Neural crest cell (in vitro differentiated cells): ENCODE measurements at regions not wholly inside any gene's neighbourhood (a gene's known extent, or its start where the extent isn't known, plus 50 kb on each side); places are given as distances from the start of the nearest gene placed in this dataset.
A peak's percentile ranks its signal among the peaks of the same experiment; 100 is the strongest.
"Not testable (repeated sequence)": the region's sequence is repeated elsewhere in the genome, so short reads cannot be mapped to it uniquely, and the experiment has no call there.

Experiments
- DNase-seq: peaks from one replicate; pipeline ENCODE4 v3.0.0; 2021; ENCODE audit warnings: low read depth, mixed read lengths, low spot score
- H3K27ac Mint-ChIP-seq: one replicate; pipeline ENCODE4 v1.8.0; 2021; ENCODE audit warnings: mild to moderate bottlenecking, mixed read lengths; ENCODE audit not compliant: unreplicated experiment
- H3K27me3 Mint-ChIP-seq: 2 replicates; pipeline ENCODE4 v1.8.0; 2021; ENCODE audit warnings: low read depth, mild to moderate bottlenecking, mixed read lengths
- H3K36me3 Mint-ChIP-seq: 2 replicates; pipeline ENCODE4 v1.8.0; 2021; ENCODE audit warnings: low read depth, mild to moderate bottlenecking, mixed read lengths
- H3K4me1 Mint-ChIP-seq: 2 replicates; pipeline ENCODE4 v1.8.0; 2021; ENCODE audit warnings: mixed read lengths
- H3K4me3 Mint-ChIP-seq: one replicate; pipeline ENCODE4 v1.8.0; 2021; ENCODE audit warnings: mild to moderate bottlenecking, mixed read lengths
- H3K9me3 Mint-ChIP-seq: 2 replicates; pipeline ENCODE4 v1.8.0; 2021; ENCODE audit warnings: mixed read lengths

GRCh38 chr6:57708061-57708460 is 390.6 kb downstream of the PRIM2 start:
- H3K9me3 Mint-ChIP-seq, DNase-seq, H3K27ac Mint-ChIP-seq, H3K4me3 Mint-ChIP-seq, H3K36me3 Mint-ChIP-seq, H3K4me1 Mint-ChIP-seq, H3K27me3 Mint-ChIP-seq: not testable (repeated sequence)

GRCh38 chr6:57722546-57722945 is 405.1 kb downstream of the PRIM2 start:
- H3K36me3 Mint-ChIP-seq, H3K27ac Mint-ChIP-seq: not testable (repeated sequence)

DNA sequence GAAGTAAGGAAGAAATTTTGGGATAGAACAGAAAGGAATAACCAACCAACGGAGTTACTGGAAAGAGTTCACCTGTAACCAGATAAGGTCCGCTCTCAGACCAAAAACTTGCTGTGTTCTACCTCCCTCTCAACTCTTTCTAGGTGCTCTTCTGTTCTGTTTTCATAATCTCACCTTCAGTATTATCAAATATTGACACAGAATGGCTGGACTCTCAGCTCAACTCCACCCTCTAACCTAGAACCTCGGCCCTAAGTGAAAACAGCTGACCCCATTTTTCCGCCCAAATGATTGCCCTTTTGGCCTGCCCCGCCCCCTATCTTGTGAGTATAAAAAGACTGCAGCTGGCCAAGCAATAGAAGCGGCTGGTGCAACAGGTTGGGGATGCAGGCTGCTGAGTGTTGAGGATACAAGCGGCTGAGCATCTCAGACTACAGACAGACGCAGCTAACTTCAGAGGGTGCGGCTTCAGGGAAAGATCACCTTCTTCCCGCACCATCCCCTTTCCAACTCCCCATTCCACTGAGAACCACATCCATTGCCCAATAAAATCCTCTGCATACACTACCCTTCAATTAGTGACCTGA is 406.5 kb downstream of the PRIM2 start:
- not testable (repeated sequence) for H3K27me3 Mint-ChIP-seq, H3K27ac Mint-ChIP-seq, H3K9me3 Mint-ChIP-seq, DNase-seq, H3K36me3 Mint-ChIP-seq, H3K4me1 Mint-ChIP-seq, H3K4me3 Mint-ChIP-seq

More at GRCh38 chr6:57722546-57722945, 405.1 kb downstream of the PRIM2 start:
- not testable (repeated sequence) for H3K27me3 Mint-ChIP-seq, H3K9me3 Mint-ChIP-seq, DNase-seq, H3K4me3 Mint-ChIP-seq, H3K4me1 Mint-ChIP-seq

DNA sequence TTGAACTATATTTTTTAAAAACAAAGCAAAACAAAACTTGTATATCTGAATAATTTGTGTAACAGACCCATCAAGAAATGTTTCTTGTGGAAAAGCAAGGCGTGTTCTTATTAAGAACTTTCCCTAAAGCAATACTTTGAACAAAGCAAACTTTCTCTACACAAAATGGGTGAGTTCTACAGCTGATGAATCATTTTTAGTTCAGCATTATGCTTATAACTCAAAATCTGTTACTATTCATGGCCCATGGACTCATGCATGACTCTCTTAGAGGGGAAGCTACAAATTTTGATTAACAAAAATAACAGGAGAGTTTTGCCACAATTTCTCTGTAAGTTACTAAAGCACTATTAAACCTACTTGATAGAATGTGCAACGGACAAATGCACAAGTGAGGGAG is 412.0 kb downstream of the PRIM2 start:
- not testable (repeated sequence) for H3K9me3 Mint-ChIP-seq, H3K27ac Mint-ChIP-seq, H3K4me3 Mint-ChIP-seq, H3K36me3 Mint-ChIP-seq, DNase-seq, H3K4me1 Mint-ChIP-seq, H3K27me3 Mint-ChIP-seq

GRCh38 chr6:57730726-57731125 is 413.3 kb downstream of the PRIM2 start:
- H3K4me1 Mint-ChIP-seq, H3K36me3 Mint-ChIP-seq, H3K27me3 Mint-ChIP-seq, H3K9me3 Mint-ChIP-seq, H3K27ac Mint-ChIP-seq, DNase-seq, H3K4me3 Mint-ChIP-seq: not testable (repeated sequence)

DNA sequence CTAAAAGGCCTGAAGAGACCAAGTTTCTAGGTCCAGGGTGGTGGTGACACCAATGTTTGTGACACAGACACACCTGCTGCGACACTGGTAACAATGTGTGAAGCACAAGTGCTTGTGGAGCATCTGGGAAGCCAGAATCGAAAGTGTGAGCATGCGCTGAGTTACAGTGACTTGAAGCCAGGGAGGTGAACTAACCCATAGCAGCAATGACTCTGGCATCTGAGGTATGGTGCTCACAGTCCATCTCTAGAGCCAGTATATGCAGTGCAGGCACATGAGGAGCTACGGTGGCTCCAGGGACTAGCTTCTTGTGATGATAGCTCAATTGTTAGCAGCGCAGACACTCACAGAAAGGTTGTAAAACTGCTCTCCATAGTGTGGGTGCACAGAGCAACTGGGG is 430.3 kb downstream of the PRIM2 start:
- not testable (repeated sequence) for H3K27ac Mint-ChIP-seq, H3K27me3 Mint-ChIP-seq, H3K9me3 Mint-ChIP-seq, H3K4me1 Mint-ChIP-seq, DNase-seq, H3K4me3 Mint-ChIP-seq, H3K36me3 Mint-ChIP-seq

- not testable (repeated sequence) for DNase-seq, H3K4me3 Mint-ChIP-seq, H3K36me3 Mint-ChIP-seq, H3K27ac Mint-ChIP-seq, H3K9me3 Mint-ChIP-seq, H3K4me1 Mint-ChIP-seq
- H3K27me3 Mint-ChIP-seq, result peaks cover 11% of the 10 kb centered on the region
Observed at GRCh38 chr6:57759850-57760249, 442.4 kb downstream of the PRIM2 start.

DNA sequence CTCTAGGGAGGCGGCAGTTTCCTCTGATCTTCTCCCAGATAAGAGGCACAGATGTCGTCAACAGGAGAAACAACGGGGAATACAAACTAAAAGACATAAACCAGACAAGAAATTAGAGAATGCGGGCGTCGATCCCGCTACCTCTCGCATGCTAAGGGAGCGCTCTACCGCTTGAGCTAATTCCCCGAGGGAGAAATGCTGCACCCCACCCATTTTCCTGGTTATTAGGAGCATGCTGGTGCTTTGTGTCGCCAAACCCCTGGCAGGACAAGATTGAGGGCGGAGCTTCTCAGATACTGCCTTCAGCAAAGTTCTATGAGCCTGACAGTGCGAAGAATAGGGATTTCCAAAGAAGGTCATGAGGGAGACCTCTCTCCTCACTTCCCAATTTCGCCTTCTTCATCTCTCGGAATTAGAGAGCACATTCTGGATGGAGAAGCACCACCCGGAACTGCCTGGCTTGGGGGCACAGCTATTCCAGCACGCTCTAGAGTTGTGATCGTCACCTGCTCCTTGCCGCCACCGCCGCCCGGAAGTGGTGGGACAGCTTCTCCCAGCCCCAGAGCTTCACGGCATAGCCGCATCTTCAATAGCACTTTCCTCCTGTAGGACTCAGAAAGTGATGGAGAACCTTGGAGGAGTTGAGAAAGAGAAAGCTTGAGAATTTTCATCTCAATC is 475.4 kb downstream of the PRIM2 start:
- H3K4me1 Mint-ChIP-seq, DNase-seq, H3K27ac Mint-ChIP-seq, H3K9me3 Mint-ChIP-seq, H3K4me3 Mint-ChIP-seq, H3K36me3 Mint-ChIP-seq: not testable (repeated sequence)
- peaks cover 54% of the 10 kb centered on the region for H3K27me3 Mint-ChIP-seq

- H3K36me3 Mint-ChIP-seq, DNase-seq, H3K27ac Mint-ChIP-seq, H3K4me3 Mint-ChIP-seq, H3K9me3 Mint-ChIP-seq, H3K4me1 Mint-ChIP-seq: not testable (repeated sequence)
- peaks cover 54% of the 10 kb centered on the region for H3K27me3 Mint-ChIP-seq
Observed at GRCh38 chr6:57793398-57793762, 475.9 kb downstream of the PRIM2 start.

DNA sequence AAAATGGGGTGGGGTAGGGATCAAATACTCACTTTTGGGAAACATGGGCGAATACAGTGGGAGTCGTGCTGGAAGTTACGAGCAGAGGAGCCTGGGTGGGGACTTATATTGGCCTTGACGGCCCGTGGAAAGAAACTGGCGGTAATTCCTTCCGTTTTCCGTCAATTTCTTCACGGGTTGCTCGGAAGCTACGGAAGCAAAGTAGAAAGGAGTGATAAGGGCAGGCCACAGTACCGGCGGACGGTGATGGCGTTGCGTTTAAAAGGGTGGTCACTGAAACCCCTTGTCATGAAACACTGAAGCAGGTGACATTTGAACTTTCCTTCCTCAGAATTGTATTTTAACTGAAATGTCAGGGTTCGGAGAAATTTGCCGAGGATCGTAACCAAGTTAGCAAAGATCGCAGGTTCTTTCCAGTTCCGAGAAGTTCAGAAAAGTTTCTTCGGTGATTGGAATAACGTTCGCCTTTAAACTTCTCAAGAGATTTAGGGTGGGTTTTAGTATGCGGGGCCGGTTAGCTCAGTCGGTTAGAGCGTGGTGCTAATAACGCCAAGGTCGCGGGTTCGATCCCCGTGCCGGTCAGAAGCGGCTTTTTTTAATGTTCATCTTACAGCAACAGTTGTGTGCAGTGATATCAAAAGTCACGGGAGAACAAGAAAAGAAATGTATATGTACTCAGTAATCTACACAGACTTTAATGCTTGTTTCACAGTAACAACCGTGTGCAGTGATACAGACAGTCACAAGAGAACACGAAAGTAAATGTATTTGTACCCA is 482.5 kb downstream of the PRIM2 start:
- not testable (repeated sequence) for DNase-seq, H3K27ac Mint-ChIP-seq, H3K9me3 Mint-ChIP-seq, H3K4me1 Mint-ChIP-seq, H3K36me3 Mint-ChIP-seq
- peaks cover 53% of the 10 kb centered on the region for H3K27me3 Mint-ChIP-seq
- H3K4me3 Mint-ChIP-seq, result peak overlapping the region; percentile 54

DNA sequence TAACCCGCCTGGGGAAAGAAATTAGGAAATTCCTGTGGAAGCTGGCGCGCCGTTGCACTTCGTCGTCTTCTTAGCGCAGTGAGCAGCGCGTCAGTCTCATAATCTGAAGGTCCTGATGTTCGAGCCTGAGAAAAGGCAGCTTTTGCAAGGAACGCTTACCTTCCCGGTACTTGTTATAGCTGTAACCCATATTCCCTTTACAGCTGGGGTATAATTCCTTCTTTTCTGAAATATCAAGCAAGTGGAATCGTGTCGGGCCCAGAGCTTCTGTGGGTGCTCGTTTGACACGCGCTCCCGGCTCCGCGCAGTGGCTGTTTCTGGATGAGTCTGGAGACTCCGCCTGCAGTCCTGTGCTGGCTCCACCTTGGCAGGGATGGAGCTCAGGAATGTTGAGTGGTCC is 491.2 kb downstream of the PRIM2 start:
- not testable (repeated sequence) for H3K4me3 Mint-ChIP-seq, H3K9me3 Mint-ChIP-seq, DNase-seq, H3K4me1 Mint-ChIP-seq, H3K27ac Mint-ChIP-seq, H3K36me3 Mint-ChIP-seq
- H3K27me3 Mint-ChIP-seq, result peaks cover 64% of the 10 kb centered on the region

GRCh38 chr6:57809454-57809853 is 492.0 kb downstream of the PRIM2 start:
- H3K9me3 Mint-ChIP-seq, H3K4me3 Mint-ChIP-seq, H3K4me1 Mint-ChIP-seq, DNase-seq, H3K36me3 Mint-ChIP-seq, H3K27ac Mint-ChIP-seq: not testable (repeated sequence)
- peaks cover 70% of the 10 kb centered on the region for H3K27me3 Mint-ChIP-seq

DNA sequence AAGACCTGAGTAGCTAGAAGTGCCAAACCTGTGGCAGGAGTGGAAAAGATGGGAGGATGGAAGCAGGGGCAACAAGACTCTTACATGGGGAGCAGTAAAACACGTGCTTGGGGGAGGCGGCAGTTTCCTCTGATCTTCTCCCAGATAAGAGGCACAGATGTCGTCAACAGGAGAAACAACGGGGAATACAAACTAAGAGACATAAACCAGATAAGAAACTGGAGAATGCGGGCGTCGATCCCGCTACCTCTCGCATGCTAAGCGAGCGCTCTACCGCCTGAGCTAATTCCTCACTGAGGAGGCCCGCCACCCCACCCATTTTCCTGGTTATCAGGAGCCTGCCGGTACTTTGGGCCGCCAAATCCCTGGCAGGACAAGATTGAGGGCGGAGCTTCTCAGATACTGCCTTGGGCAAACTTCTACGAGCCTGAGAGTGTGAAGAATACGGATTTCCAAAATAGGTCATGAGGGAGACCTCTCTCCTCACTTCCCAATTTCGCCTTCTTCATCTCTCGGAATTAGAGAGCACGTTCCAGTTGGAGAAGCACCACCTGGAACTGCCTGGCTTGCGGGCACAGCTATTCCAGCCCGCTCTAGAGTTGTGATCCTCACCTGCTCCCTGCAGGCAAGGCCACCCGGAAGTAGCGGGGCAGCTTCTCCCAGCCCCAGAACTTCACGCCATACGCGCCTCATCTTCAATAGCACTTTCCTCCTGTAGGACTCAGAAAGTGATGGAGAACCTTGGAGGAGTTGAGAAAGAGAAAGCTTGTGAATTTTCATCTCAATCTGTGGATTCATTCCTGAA is 496.0 kb downstream of the PRIM2 start:
- peaks cover 73% of the 10 kb centered on the region for H3K27me3 Mint-ChIP-seq
- DNase-seq, H3K27ac Mint-ChIP-seq, H3K4me1 Mint-ChIP-seq, H3K9me3 Mint-ChIP-seq, H3K4me3 Mint-ChIP-seq, H3K36me3 Mint-ChIP-seq: not testable (repeated sequence)
